Stimulated activated CD4-positive, alpha-beta T cell treated with anti-CD3 and anti-CD28 coated beads, TNF-alpha, amount 100 ng/mL, for 24 hours (primary cell): ENCODE measurements at regions not wholly inside any gene's neighbourhood (a gene's known extent, or its start where the extent isn't known, plus 50 kb on each side); places are given as distances from the start of the nearest gene placed in this dataset.
"Not testable (repeated sequence)": the region's sequence is repeated elsewhere in the genome, so short reads cannot be mapped to it uniquely, and the experiment has no call there.

Source experiments
- DNase-seq, 3 experiments: peaks; one replicate each; pipeline ENCODE4 v3.0.0-alpha.2; 2020; ENCODE audit warnings: low read depth in 3 of 3

DNA sequence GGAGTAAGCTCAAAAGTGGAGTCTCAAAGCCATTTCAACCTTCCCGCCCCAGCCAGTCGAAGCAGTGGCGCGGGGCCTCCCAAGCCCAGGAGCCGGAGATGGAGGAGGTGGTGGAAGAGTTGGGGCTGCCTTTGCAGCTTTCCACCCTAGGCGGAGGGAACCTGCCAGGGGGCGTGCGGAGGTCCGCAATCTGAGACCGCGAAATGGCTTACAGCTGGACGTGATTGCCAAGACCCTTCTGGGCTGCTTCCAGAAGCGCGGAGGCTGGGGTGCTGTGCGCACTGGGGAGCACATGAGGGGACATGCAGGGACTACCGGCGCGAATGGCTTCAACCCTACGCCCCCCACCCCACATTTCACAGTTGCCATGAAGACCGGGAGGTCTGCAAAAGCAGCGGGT, 86.2 kb downstream of the PRR15 start:
- DNase-seq = no peak

- no peak for DNase-seq
Observed at GRCh38 chr7:29651477-29651876, 87.8 kb downstream of the PRR15 start.

DNA sequence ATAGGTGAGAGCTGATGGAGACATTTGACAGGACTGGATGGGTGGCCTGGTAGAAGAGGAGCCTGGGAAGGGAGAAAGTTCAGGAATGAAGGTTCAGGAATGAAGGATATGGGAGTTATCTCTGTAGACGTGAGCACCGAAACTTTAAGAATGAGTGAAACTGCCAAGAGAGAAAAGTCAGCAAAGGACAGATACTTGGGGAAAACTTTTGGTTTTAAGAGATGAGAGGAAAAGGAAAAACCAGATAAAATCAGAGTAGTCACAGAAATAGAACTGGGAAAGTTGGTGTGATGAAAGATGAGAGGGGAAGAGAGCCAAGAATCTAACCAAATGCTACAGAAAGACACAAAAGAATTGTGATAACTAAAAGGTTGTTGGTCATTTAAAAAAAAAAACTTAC, 88.9 kb downstream of the PRR15 start:
- no peak for DNase-seq

DNA sequence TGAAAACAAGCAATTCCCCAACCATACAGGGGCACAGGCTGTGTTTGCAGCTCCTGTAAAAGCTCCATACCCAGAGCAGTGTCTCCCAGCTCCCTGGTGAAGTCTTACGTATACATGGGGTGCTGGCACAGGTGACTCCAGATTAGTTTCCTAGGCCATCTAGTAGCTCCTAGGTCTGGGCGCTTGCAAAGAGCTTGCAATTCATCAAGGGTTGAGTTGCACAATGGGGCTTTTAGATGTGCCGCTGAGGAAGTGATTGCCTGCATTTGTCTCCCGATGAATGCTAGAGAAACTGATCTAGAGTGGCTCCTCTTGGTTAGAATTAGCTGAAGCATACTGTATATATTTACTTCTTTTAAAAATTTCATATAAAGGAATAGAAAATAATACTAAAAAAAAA, 90.7 kb downstream of the PRR15 start:
- not testable (repeated sequence) for DNase-seq

- DNase-seq = no peak
Observed at GRCh38 chr7:29657288-29657687, 93.7 kb downstream of the PRR15 start.

- DNase-seq = no peak
Observed at GRCh38 chr7:29657856-29658255, 94.2 kb downstream of the PRR15 start.

GRCh38 chr7:29659213-29659612, 95.6 kb downstream of the PRR15 start:
- not testable (repeated sequence) for DNase-seq

- DNase-seq = not testable (repeated sequence)
Observed at GRCh38 chr7:29662899-29663298, 99.3 kb downstream of the PRR15 start.

DNA sequence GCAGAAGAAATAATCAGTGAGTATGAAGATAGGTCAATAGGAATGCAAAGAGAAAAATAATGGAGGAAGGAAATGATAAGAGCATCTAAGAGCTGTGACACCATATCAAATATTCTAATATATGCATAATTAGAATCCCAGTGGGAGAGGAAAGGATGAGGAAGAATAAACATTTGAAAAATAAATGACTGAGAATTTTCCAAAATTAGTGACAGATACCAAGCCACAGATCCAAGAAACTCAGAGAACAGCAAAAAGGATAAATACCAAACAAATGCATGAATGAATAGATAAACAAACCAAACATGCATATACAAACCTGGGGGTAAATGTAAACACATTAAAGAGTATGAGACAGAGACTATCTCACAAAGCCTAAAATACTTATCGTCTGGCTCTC, 101.4 kb downstream of the PRR15 start:
- DNase-seq = not testable (repeated sequence)

DNA sequence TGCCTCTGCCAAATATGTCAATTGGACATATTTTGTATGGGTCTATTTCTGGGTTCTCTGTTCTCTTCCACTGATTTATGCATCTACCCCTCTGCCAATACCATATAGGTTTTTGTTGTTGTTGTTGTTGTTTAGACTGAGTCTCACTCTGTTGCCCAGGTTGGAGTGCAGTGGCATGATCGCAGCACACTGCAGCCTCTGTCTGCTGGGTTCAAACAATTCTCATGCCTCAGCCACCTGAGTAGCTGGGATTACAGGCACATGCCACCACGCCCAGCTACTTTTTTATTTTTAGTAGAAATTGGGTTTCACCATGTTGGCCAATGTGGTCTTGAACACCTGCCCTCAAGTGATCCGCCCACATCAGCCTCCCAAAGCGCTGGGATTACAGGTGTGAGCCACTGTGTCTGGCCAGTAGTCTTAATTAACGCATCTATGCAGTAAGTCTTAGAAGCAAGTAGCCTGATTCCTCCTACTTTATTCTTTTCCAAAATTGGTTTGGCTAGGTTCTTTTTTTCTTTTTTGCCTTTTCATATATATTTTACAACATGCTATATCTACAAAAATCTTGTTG, 103.5 kb downstream of the PRR15 start:
- not testable (repeated sequence) for DNase-seq

DNA sequence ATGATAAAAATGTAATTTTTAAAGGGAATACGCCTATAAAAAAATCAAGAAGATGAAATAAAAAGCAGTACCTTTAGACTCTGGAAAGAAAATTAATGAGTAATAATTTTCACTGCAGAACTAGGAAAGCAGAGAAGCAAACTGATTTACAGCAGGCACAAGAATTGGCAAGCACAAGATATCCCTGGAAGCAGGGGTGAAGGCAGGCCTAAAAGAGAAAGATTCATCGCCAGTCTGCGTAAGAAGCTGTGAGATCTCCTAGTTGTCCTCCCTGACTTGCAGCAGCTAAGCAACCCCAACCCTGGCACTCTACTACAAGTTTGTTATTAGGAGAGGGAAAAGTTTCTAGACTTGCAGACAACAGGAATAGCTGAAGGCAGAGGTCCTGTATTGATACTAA, 107.7 kb downstream of the PRR15 start:
- not testable (repeated sequence) for DNase-seq

DNA sequence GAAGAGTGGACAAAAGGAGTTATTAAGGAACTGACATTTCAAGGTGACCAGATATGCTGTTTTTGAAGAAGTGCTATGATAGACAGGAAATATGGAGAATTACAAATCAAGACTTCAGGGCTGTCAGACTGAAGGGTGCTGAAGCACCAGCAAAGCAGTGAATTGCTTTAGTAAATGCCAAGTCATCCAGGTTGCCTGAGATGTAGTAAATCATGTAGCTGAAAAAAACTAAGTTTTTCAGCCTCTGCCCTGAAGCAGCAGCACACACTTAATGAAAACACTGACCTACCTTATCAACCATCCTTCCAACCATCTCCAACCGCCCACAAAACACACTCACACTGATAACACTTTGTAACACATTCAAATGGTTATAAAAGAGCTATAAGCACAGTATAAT, 110.0 kb downstream of the PRR15 start:
- DNase-seq = not testable (repeated sequence)

DNA sequence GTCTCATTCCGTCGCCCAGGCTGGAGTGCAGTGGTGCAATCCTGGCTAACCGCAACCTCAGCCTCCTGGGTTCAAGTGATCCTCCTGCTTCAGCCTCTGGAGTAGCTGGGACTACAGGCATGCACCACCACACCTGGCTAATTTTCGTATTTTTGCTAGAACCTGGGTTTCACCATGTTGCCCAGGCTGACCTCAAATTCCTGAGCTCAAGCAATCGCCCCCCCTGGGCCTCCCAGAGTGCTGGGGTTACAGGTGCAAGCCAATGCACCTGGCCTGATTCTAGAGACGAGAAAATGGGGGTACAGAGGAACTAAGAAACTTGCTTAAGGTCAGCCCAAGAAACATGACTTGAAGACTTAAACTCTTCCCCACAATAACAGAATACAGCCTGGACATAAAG, 111.0 kb downstream of the PRR15 start:
- DNase-seq = not testable (repeated sequence)

GRCh38 chr7:29677254-29677653, 113.6 kb downstream of the PRR15 start:
- not testable (repeated sequence) for DNase-seq

DNA sequence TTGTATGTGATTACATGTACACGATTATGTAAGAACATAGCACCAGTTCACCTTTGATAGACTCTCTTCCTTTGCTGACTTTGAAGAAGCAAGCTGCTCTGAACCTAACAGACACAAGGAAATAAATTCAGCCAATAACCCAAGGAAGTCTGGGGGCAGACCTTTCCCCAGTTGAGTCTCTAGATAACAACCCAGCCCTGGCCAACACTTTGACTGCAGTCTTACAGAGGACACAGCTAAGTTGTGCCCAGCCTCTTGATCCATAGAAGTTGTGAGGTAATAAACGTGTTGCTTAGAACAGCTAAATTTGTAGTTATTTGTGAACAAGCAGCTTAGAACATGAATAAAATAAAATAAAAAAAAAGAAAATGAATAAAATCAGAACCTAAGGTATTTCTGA, 116.3 kb downstream of the PRR15 start:
- not testable (repeated sequence) for DNase-seq

DNA sequence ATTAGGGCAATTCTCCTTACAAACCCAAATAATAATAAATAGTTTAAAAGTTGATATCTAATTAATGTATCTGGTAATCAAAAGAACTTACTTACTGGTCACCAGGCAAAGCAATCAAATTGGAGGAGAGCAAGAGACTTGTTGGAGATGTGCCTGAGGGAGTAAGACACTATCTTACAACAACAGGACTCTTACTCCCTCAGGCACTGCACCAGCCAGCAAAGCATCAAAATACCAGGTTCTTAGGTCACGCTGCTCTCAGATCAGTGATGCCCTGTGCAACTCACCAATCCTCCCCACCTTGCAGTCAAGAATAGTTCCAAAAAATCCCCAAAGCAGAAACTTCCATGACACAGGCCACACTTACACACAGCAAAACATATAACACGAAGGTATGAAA, 117.0 kb downstream of the PRR15 start:
- DNase-seq = not testable (repeated sequence)

DNA sequence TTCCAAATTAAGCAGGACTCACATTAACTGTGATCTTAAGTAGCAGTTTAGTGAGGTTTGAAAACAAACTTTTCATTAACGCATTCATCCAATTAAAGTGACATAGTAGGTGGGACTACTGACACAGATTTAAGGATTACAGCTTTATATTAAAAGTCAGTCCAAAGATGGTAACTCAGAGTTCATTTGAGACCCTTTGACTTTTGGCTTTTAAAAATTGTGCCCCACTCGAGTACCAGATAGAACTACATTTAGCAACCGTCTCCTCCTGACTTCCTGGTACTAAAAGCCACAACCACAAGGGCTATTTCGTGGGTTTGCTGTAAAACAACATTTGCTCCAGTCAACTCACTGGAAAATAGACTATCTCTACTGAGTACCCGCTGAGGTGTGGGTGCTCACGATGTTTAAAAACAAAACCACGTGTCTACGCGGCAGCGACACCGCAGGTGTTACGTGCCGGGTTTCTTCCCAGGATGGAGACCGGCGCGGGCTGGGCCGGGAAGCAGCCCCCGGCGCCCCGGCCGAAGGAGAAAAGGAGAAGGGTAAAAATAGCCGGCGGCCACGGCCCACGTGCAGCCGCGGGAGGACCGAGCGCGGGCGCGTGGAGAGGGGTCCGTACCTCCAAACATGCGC, 120.6 kb downstream of the PRR15 start:
- not testable (repeated sequence) for DNase-seq

DNA sequence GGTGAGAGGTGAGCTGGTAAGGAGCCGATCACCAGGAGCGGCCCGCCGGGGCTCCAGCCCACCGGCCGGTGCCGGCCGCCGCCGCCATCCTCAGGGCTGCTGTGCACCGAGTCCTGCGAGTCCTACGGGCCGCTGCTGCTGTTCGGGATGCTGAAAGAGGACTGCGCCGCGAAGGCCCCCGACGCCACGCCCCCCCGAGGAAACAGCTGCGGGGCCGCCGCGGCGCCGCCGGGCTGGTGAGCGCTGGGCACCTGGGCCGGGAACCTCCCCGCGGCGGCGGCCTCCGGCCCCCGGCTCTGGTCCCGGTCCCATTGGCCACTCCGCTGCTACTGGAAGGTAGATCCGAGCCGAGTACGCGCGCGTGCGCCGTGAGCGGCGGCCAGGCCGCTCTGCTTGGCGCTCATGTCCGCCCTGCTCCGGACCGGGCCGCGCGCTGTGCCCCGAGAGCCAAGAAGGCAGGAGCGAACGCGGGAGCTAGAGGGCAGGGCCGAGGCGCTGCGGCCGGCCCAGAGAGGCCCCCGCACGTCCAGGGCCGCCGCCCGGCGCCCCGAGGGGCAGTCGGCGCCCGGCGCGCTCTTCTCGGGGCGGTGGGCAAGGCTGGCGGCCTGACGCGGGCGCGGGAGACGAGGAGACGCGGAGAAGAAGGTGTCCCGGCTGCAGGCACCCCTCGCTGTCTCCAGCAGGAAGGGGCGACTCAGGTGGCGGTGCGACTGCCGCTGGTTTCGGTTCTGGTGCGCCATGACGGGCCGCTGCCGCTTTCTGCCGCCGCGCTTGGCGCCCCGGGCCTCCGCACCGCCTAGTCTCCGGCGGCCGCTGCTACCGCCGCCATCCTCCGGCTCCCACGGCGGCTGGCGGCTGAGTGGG, 121.3 kb upstream of the WIPF3 start:
- peak in 2 of 3 experiments; percentile 11 to 40 for DNase-seq

DNA sequence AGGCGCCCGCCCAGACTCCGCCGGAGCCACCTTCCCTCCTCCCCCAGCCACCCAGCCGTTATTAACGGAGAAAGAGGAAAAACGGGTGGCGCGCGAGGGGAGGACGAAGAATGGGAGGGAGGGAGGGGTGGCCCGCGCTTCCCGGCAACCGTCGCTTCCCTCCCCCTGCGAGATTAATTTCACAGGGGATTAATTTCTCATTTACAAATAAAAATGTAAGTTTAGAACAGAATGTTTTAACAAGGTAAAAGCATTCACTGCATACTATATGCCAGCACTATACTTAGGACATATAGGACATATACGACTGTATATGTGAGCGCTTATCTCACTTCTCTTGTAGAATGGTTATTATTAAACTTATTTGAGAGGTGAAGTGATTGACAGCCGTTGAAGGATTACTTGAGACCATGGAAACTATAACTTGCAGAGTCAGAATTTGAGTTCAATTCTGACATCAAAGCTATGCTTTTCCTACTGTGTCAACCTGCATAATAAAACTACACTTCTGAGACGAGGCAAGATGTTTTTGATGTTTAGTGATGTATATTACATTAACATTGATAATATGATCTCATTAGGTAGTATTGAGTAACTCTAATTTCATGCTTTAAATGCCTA, 120.5 kb upstream of the WIPF3 start:
- DNase-seq = not testable (repeated sequence)

DNA sequence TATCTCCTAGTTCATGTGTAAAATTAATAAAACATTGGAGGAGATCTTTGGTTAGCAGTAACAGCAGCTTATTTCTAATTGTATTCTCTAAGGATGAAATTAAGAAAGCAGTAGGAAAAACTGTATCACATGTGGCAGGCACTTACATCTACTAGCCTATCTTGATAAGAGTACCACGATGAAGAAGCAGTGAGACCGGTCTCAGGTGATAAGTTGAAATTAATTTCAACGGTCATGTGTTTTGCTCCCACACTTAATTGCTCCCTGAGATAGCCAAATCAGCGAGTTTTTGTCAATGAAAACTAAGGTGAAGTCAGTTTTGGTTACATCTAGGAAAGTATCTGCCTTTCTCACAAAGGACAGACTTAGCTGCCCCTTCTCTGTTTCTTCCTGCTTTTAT, 115.8 kb upstream of the WIPF3 start:
- DNase-seq = not testable (repeated sequence)

DNA sequence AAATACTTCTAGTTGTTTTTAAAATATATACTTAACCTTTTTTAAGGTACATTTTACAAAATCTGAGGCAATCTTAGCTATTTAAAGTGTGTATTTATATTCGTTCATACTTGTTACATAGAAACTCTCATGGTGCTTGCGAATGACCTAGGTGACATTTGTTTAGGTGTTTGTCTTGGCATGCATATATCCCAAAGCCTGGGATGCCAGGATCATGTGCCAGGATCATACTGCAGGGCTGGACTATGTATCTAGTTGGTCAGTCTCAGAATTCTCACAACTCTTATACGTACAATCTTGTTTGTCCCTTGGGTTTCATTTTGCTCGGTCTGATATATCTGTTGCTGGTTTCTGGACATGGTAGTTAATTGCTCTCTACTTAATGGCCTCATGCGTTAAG, 109.9 kb upstream of the WIPF3 start:
- DNase-seq = not testable (repeated sequence)

GRCh38 chr7:29699723-29700122, 106.6 kb upstream of the WIPF3 start:
- DNase-seq = not testable (repeated sequence)
